ENCODE measurements at regions not wholly inside any gene's neighbourhood (a gene's known extent, or its start where the extent isn't known, plus 50 kb on each side); places are given as distances from the start of the nearest gene placed in this dataset.

- Histone ChIP-seq H3K36me3 (no peaks in the 10 kb centered on the region), H3K27ac (no peak overlapping the region), H3K9me3 (no peaks in the 10 kb centered on the region), H3K4me3 (no peak overlapping the region), H3K27me3 (no peaks in the 10 kb centered on the region), H3K4me1 (no peaks in the 10 kb centered on the region)
- WGBS, 2 donors = 46 to 50% methylated on average over 5 of the region's 5 CpGs
- TF ChIP-seq POLR2A (IDR thresholded peaks at IDR 0.05) (no peak), CTCF (IDR thresholded peaks at IDR 0.05) (no peak)
- intact Hi-C loops (cut with DNase I) = no loop called here
- no peak for DNase-seq
These were observed 525.4 kb downstream of the KCNJ3 start for GRCh38 chr2:155223781-155224406.

- intact Hi-C loops (cut with DNase I) = no loop called here
- TF ChIP-seq POLR2A (IDR thresholded peaks at IDR 0.05) (no peak), CTCF (IDR thresholded peaks at IDR 0.05) (no peak)
- no peak overlapping the region for H3K4me3 ChIP-seq
- no peak overlapping the region for H3K27ac ChIP-seq
- H3K27me3 ChIP-seq = no peaks in the 10 kb centered on the region
- no peaks in the 10 kb centered on the region for H3K9me3 ChIP-seq
- no peak for DNase-seq
- H3K4me1 ChIP-seq = no peaks in the 10 kb centered on the region
- H3K36me3 ChIP-seq = no peaks in the 10 kb centered on the region
These were observed 520.5 kb downstream of the KCNJ3 start for GRCh38 chr2:155218945-155219344.

GRCh38 chr2:155218292-155218924, 519.9 kb downstream of the KCNJ3 start:
- Histone ChIP-seq H3K27me3 (no peaks in the 10 kb centered on the region), H3K4me1 (no peaks in the 10 kb centered on the region), H3K36me3 (no peaks in the 10 kb centered on the region), H3K9me3 (no peaks in the 10 kb centered on the region), H3K27ac (no peak overlapping the region), H3K4me3 (no peak overlapping the region)
- TF ChIP-seq POLR2A (IDR thresholded peaks at IDR 0.05) (no peak), CTCF (IDR thresholded peaks at IDR 0.05) (no peak)
- DNase-seq = no peak
- intact Hi-C loops (cut with DNase I) = no loop called here
- WGBS, 2 donors = 56 to 60% methylated on average over 2 of the region's 2 CpGs

- Histone ChIP-seq H3K9me3 (no peaks in the 10 kb centered on the region), H3K27ac (no peak overlapping the region), H3K4me3 (no peak overlapping the region), H3K4me1 (no peaks in the 10 kb centered on the region), H3K27me3 (no peaks in the 10 kb centered on the region), H3K36me3 (no peaks in the 10 kb centered on the region)
- intact Hi-C loops (cut with DNase I) = no loop called here
- DNase-seq = no peak
- 41 to 51% methylated on average over 2 of the region's 2 CpGs for WGBS, 2 donors
- TF ChIP-seq POLR2A (IDR thresholded peaks at IDR 0.05) (no peak), CTCF (IDR thresholded peaks at IDR 0.05) (no peak)
These were observed 516.7 kb downstream of the KCNJ3 start for GRCh38 chr2:155215037-155215707.

GRCh38 chr2:155209696-155210450, 511.4 kb downstream of the KCNJ3 start:
- no peaks in the 10 kb centered on the region for H3K4me1 ChIP-seq
- no peak overlapping the region for H3K27ac ChIP-seq
- no peaks in the 10 kb centered on the region for H3K9me3 ChIP-seq
- no peak for DNase-seq
- no peak for TF ChIP-seq POLR2A (IDR thresholded peaks at IDR 0.05)
- TF ChIP-seq CTCF (IDR thresholded peaks at IDR 0.05) = no peak
- H3K4me3 ChIP-seq = no peak overlapping the region
- 42% methylated on average over 2 of the region's 2 CpGs for WGBS, 2 donors
- H3K36me3 ChIP-seq = no peaks in the 10 kb centered on the region
- H3K27me3 ChIP-seq = no peaks in the 10 kb centered on the region
- intact Hi-C loops (cut with DNase I) = no loop called here
